ENCODE measurements at regions not wholly inside any gene's neighbourhood (a gene's known extent, or its start where the extent isn't known, plus 50 kb on each side); places are given as distances from the start of the nearest gene placed in this dataset.

- TF ChIP-seq CTCF (IDR thresholded peaks at IDR 0.05) (no peak), EZH2 (IDR thresholded peaks at IDR 0.05; ENCODE audit: borderline replicate concordance, insufficient read depth, low read depth, low read length, poor library complexity, severe bottlenecking) (no peak)
- CTCF ChIA-PET = no interaction called here
- no peak overlapping the region for H3K4me2 ChIP-seq (replicated peaks; ENCODE audit: low read depth, low read length, poor library complexity, severe bottlenecking)
- DNase-seq (no peak), ATAC-seq (ENCODE audit: low read depth) (no peak)
- no peaks in the 10 kb centered on the region for H3K27me3 ChIP-seq (replicated peaks in 1 of 4; ENCODE audit: control extremely low read depth in 1 of 4, control insufficient read depth in 3 of 4, insufficient read depth in 4 of 4, low read length in 3 of 4)
- H3K27me3 Mint-ChIP-seq = no peaks in the 10 kb centered on the region
- H3K79me2 ChIP-seq (ENCODE audit: control insufficient read depth, insufficient read depth, low read length) = no peaks in the 10 kb centered on the region
- H3K27ac Mint-ChIP-seq = no peak overlapping the region
- peaks cover 2% of the 10 kb centered on the region for H3K9me3 Mint-ChIP-seq (ENCODE audit: insufficient read depth)
- intact Hi-C loops (cut with micrococcal nuclease) = no loop called here
- H3K4me1 ChIP-seq (ENCODE audit: control insufficient read depth in 2 of 2, insufficient read depth in 2 of 2, low read length in 2 of 2) = no peaks in the 10 kb centered on the region
- H3K4me3 Mint-ChIP-seq = no peak overlapping the region
- peaks cover 0 to 4% (median 0%) of the 10 kb centered on the region in 3 donors for H3K9me3 ChIP-seq (ENCODE audit: control extremely low read depth in 1 of 3, control insufficient read depth in 2 of 3, insufficient read depth in 1 of 3, low read length in 2 of 3)
- H3K4me1 Mint-ChIP-seq = no peaks in the 10 kb centered on the region
- 83% methylated on average over 3 of the region's 6 CpGs for WGBS (ENCODE audit: insufficient coverage)
- H4K20me1 ChIP-seq (ENCODE audit: control insufficient read depth, insufficient read depth, low read length, poor library complexity, severe bottlenecking) = no peaks in the 10 kb centered on the region
- H3K4me3 ChIP-seq (ENCODE audit: control extremely low read depth in 1 of 5, extremely low read depth in 1 of 5, insufficient read depth in 1 of 5, low read depth in 2 of 5, low read length in 4 of 5) = no peak overlapping the region
- POLR2A ChIA-PET = no interaction called here
- no peaks in the 10 kb centered on the region for H3K36me3 ChIP-seq (replicated peaks in 1 of 2; ENCODE audit: control extremely low read depth in 1 of 2, control insufficient read depth in 1 of 2, extremely low read depth in 1 of 2, insufficient read depth in 2 of 2, low read length in 1 of 2)
- no peak overlapping the region for H3K27ac ChIP-seq (ENCODE audit: low read length in 2 of 2)
- no peak overlapping the region for H3K9ac ChIP-seq (ENCODE audit: low read length)
- H2AFZ ChIP-seq (ENCODE audit: insufficient read depth, low read depth, low read length, poor library complexity, severe bottlenecking) = no peak overlapping the region
Observed at GRCh38 chr4:186827534-186827897, 103.9 kb upstream of the FAT1 start.

DNA sequence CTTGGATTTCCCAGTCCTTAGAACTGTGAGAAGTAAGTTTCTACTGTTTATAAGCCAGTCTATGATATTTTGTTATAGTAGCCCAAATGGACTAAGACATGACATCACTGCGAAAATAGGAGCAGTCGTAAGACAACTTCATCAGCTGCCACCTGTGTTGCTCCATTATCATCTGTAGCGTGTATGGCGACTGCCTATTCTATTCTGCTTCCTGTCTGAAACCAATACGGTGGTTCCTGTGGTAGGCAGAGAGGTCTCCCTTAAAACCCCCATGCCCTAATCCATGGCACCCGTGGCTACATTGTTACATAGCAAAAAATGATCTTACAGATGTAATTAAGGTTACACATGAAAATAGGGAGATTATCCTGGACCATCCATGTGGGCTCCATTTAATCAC is 105.4 kb upstream of the FAT1 start:
- no peak for TF ChIP-seq EZH2 (IDR thresholded peaks at IDR 0.05; ENCODE audit: borderline replicate concordance, insufficient read depth, low read depth, low read length, poor library complexity, severe bottlenecking)
- H3K79me2 ChIP-seq (ENCODE audit: control insufficient read depth, insufficient read depth, low read length) = no peaks in the 10 kb centered on the region
- H4K20me1 ChIP-seq (ENCODE audit: control insufficient read depth, insufficient read depth, low read length, poor library complexity, severe bottlenecking) = no peaks in the 10 kb centered on the region
- no peak overlapping the region for H3K9ac ChIP-seq (ENCODE audit: low read length)
- Mint-ChIP-seq H3K27ac (no peak overlapping the region), H3K4me3 (no peak overlapping the region), H3K9me3 (ENCODE audit: insufficient read depth) (peaks cover 2% of the 10 kb centered on the region), H3K4me1 (no peaks in the 10 kb centered on the region), H3K27me3 (no peaks in the 10 kb centered on the region)
- no peaks in the 10 kb centered on the region for H3K36me3 ChIP-seq (replicated peaks in 1 of 2; ENCODE audit: control extremely low read depth in 1 of 2, control insufficient read depth in 1 of 2, extremely low read depth in 1 of 2, insufficient read depth in 2 of 2, low read length in 1 of 2)
- WGBS (ENCODE audit: insufficient coverage) = 93% methylated on average over 2 of the region's 6 CpGs
- no peak overlapping the region for H3K4me3 ChIP-seq (ENCODE audit: control extremely low read depth in 1 of 5, extremely low read depth in 1 of 5, insufficient read depth in 1 of 5, low read depth in 2 of 5, low read length in 4 of 5)
- no peaks in the 10 kb centered on the region for H3K27me3 ChIP-seq (replicated peaks in 1 of 4; ENCODE audit: control extremely low read depth in 1 of 4, control insufficient read depth in 3 of 4, insufficient read depth in 4 of 4, low read length in 3 of 4)
- H3K27ac ChIP-seq (ENCODE audit: low read length in 2 of 2) = no peak overlapping the region
- ChIA-PET CTCF (no interaction called here), POLR2A (no interaction called here)
- intact Hi-C loops (cut with micrococcal nuclease) = no loop called here
- H2AFZ ChIP-seq (ENCODE audit: insufficient read depth, low read depth, low read length, poor library complexity, severe bottlenecking) = no peak overlapping the region
- H3K4me2 ChIP-seq (replicated peaks; ENCODE audit: low read depth, low read length, poor library complexity, severe bottlenecking) = no peak overlapping the region
- no peaks in the 10 kb centered on the region for H3K4me1 ChIP-seq (ENCODE audit: control insufficient read depth in 2 of 2, insufficient read depth in 2 of 2, low read length in 2 of 2)
- H3K9me3 ChIP-seq (ENCODE audit: control extremely low read depth in 1 of 3, control insufficient read depth in 2 of 3, insufficient read depth in 1 of 3, low read length in 2 of 3) = peaks cover 0 to 4% (median 0%) of the 10 kb centered on the region in 3 donors
- DNase-seq (no peak), ATAC-seq (ENCODE audit: low read depth) (no peak)

Data from B cell (primary cell).